K562 (cell line): ENCODE measurements at regions not wholly inside any gene's neighbourhood (a gene's known extent, or its start where the extent isn't known, plus 50 kb on each side); places are given as distances from the start of the nearest gene placed in this dataset.

Source experiments
- ATAC-seq: fragments of 200-7000 bp; cut with Tn5 transposase; 3 replicates; pipeline ENCODE4 v1.9.1; 2020; ENCODE audit warnings: moderate library complexity
- BruUV-seq: library from RNA; stranded (reverse); fragments of 400-500 nt; replicated peaks from 2 replicates; lab custom pipeline; 2021; lab: Mats Ljungman, UMichigan
- CTCF ChIA-PET: fragments of 300-600 bp; formaldehyde crosslinking; extraction: SDS; loops from one replicate; lab custom pipeline; 2021; ENCODE audit warnings: low intra/inter-chr PET ratio; lab: Yijun Ruan, JAX
- POLR2A ChIA-PET: fragments of 300-600, 350-650 bp; sonication (Branson Sonifier 250); formaldehyde crosslinking; extraction: SDS; loops from one replicate; lab custom pipeline; 2021; ENCODE audit warnings: antibody characterized with exemption, inconsistent platforms; lab: Yijun Ruan, JAX
- DNase-seq, 4 experiments: peaks; one replicate each; pipeline versions ENCODE4 v3.0.0 to v3.0.0-alpha.2; 2011 to 2018; ENCODE audit warnings: low spot score in 3 of 4, mixed read lengths in 3 of 4; ENCODE audit errors: extremely low read depth in 1 of 4
- FAIRE-seq: peaks from 2 replicates; lab custom pipeline; 2011; peaks lifted over from hg19 to GRCh38; lab: Jason Lieb, UNC
- H2AFZ ChIP-seq: 2 replicates; pipeline ENCODE4 v1.6.0; 2011; ENCODE audit warnings: low read depth, low read length, control low read depth, inconsistent platforms
- H3K27ac ChIP-seq: fragments of 200-600 bp; 3 replicates; pipeline ENCODE4 v1.8.0; 2011; ENCODE audit warnings: low read depth, mild to moderate bottlenecking, control low read depth, inconsistent platforms, low read length, moderate library complexity, mixed read lengths; ENCODE audit errors: extremely low read depth
- H3K27me3 ChIP-seq, 2 experiments: fragments of 300-600 bp in 1 of 2; 2 replicates in 1 of 2; 3 replicates in 1 of 2; pipeline versions ENCODE4 v1.6.0 to v1.8.0; 2011; ENCODE audit warnings: inconsistent platforms in 2 of 2, low read length in 2 of 2, mild to moderate bottlenecking in 1 of 2, mixed read lengths in 1 of 2, moderate library complexity in 1 of 2; ENCODE audit not compliant: control insufficient read depth in 2 of 2, insufficient read depth in 2 of 2
- H3K36me3 ChIP-seq: fragments of 300-600 bp; 3 replicates; pipeline ENCODE4 v1.8.0; 2011; ENCODE audit warnings: mild to moderate bottlenecking, low read length, inconsistent platforms; ENCODE audit not compliant: control insufficient read depth, insufficient read depth
- H3K4me1 ChIP-seq, 2 experiments: fragments of 200-600 bp in 1 of 2; replicated peaks in 1 of 2; 2 replicates in 1 of 2; 3 replicates in 1 of 2; pipeline versions ENCODE4 v1.5.1 to v1.8.0; 2011; ENCODE audit warnings: inconsistent platforms in 2 of 2, low read length in 2 of 2, mild to moderate bottlenecking in 1 of 2, mixed read lengths in 1 of 2, moderate library complexity in 1 of 2; ENCODE audit not compliant: control insufficient read depth in 2 of 2, insufficient read depth in 2 of 2
- H3K4me2 ChIP-seq: 2 replicates; pipeline ENCODE4 v1.6.1; 2011; ENCODE audit warnings: low read length, control low read depth, inconsistent platforms, mixed read lengths; ENCODE audit not compliant: insufficient read depth
- H3K4me3 ChIP-seq: fragments of 200-600 bp; sonication (generic), shearing (Covaris generic); 2 replicates; pipeline ENCODE4 v1.5.1; 2016; ENCODE audit warnings: control low read depth, inconsistent platforms
- H3K79me2 ChIP-seq: fragments of 200-600 bp; 3 replicates; pipeline ENCODE4 v1.8.0; 2011; ENCODE audit warnings: low read length, inconsistent platforms; ENCODE audit not compliant: control insufficient read depth, insufficient read depth
- H3K9ac ChIP-seq, 2 experiments: 2 replicates each; pipeline versions ENCODE4 v1.6.0 to v1.6.1; 2011; ENCODE audit warnings: low read depth in 2 of 2, low read length in 2 of 2, control low read depth in 1 of 2, inconsistent platforms in 1 of 2, mild to moderate bottlenecking in 1 of 2, mixed read lengths in 1 of 2; ENCODE audit not compliant: insufficient read depth in 1 of 2
- H3K9me1 ChIP-seq: one replicate; pipeline ENCODE4 v1.6.0; 2011; ENCODE audit warnings: inconsistent platforms, mild to moderate bottlenecking, low read length, moderate library complexity; ENCODE audit not compliant: control insufficient read depth, insufficient read depth
- H3K9me3 ChIP-seq: replicated peaks from 2 replicates; pipeline ENCODE4 v1.5.1; 2011; ENCODE audit warnings: low read depth, low read length, inconsistent platforms; ENCODE audit not compliant: control insufficient read depth, insufficient read depth
- H4K20me1 ChIP-seq: replicated peaks from 2 replicates; pipeline ENCODE4 v1.6.1; 2011; ENCODE audit warnings: low read length, inconsistent platforms, mixed read lengths; ENCODE audit not compliant: control insufficient read depth, insufficient read depth
- BRD9 ChIP-seq: fragments of 450-650 bp; IDR thresholded peaks from 2 replicates; pipeline ENCODE4 v1.6.1; 2018; ENCODE audit warnings: low read depth; ENCODE audit not compliant: partially characterized antibody
- HEY1 ChIP-seq: fragments of 250-450 bp; sonication (Bioruptor Pico); IDR thresholded peaks from 2 replicates; pipeline ENCODE4 v1.5.0; 2020; ENCODE audit warnings: mild to moderate bottlenecking, moderate library complexity, borderline replicate concordance
- RCOR1 ChIP-seq, 2 experiments: IDR thresholded peaks; 2 replicates each; pipeline ENCODE4 v1.6.1; 2012; ENCODE audit warnings: low read depth in 2 of 2, low read length in 2 of 2, borderline replicate concordance in 1 of 2, improper control_type of control experiment in 1 of 2
- ZNF695 ChIP-seq: fragments of 450-650 bp; formaldehyde crosslinking; IDR thresholded peaks from 2 replicates; pipeline ENCODE4 v1.4.0; 2020; ENCODE audit warnings: mild to moderate bottlenecking, moderate library complexity
- WGBS: fragments of 100-300 bp; shearing (Covaris generic); methylation state at CpG from one replicate; pipeline ENCODE4 v1.1.6; 2016; ENCODE audit warnings: low coverage, mixed read lengths; ENCODE audit not compliant: insufficient coverage; ENCODE audit errors: missing lambda C conversion rate; 5-methylcytosine and 5-hydroxymethylcytosine counted together
- in situ Hi-C: fragments of 300-500 bp; cut with MboI; formaldehyde crosslinking; loops from 4 replicates; pipeline ENCODE4 v1.15.0; 2018; ENCODE audit warnings: inconsistent platforms, mixed read lengths
- intact Hi-C: fragments of 100-400 bp; cut with micrococcal nuclease; formaldehyde crosslinking; loops from 2 replicates; pipeline ENCODE4 v1.14.2; 2022
- TF ChIP-seq, protein P1 (sequence below): sonication (generic); formaldehyde crosslinking; IDR thresholded peaks from 2 replicates; pipeline ENCODE4 v1.9.0; 2022; ENCODE audit warnings: mild to moderate bottlenecking, missing genetic modification reagents
- TF ChIP-seq, protein P2 (sequence below), 2 experiments: fragments of 450-650 bp; formaldehyde crosslinking in 1 of 2; IDR thresholded peaks; 2 replicates each; pipeline versions ENCODE4 v1.4.0 to v1.6.1; 2014 to 2020; ENCODE audit warnings: mild to moderate bottlenecking in 2 of 2, borderline replicate concordance in 1 of 2, low read depth in 1 of 2
- TF ChIP-seq, protein P3 (sequence below): sonication (generic); formaldehyde crosslinking; IDR thresholded peaks from 2 replicates; pipeline ENCODE4 v1.8.0; 2022; ENCODE audit warnings: missing genetic modification reagents, mild to moderate bottlenecking, borderline replicate concordance
- TF ChIP-seq, protein P4 (sequence below): sonication (generic); formaldehyde crosslinking; IDR thresholded peaks from 2 replicates; pipeline ENCODE4 v1.8.1; 2023; ENCODE audit warnings: mild to moderate bottlenecking, missing genetic modification reagents

DNA sequence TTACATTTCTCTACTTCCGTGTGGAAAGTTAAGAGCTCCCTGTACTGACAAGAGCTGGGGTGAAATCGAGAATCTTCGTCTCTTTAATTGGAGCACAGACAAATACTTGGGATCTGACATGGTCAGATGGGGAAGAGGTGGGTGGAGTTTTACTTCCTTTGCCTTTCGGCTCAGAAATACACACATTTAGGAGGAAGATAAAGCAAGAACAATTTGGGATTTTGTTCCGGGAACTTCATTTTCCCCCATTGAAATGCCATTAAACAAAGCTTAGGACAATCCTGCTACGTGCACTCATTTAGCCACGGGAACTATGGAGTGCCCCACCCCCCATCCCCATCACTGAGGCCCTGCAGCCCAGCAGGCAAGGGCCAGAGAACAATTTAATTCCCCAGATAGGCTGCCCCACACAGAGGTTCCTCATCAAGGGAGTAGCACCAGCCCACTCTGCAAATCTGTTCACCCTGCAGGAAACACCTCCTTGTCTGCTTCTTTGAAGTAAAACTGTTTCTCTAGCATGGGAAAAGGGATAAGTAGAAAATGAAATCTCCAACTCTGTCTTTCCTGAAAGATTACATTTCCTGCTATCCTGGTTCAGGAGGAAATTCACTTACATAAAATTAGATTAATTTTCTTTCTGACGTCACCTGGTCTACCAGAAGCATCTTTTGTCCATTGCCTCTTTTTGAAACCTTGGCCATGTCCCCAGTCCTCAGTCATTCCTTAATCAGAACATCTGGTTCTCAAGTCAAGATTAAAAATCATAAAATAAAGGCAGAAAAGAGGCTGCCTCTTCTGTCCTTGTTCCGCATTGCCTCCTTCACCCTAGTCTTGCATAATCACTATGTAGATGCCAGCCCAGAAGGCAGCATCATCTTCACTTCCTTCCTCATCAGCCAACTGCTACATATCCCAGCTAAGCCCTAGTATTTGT lies 206.4 kb downstream of the ENC1 start:
- ChIA-PET CTCF (no interaction called here), POLR2A (no interaction called here)
- no peaks in the 10 kb centered on the region for H4K20me1 ChIP-seq
- no peaks in the 10 kb centered on the region for H3K9me1 ChIP-seq
- H3K79me2 ChIP-seq, result no peaks in the 10 kb centered on the region
- WGBS, result 8% methylated on average over 9 of the region's 9 CpGs
- H2AFZ ChIP-seq, result no peak overlapping the region
- intact Hi-C loops, result no loop called here
- in situ Hi-C loops, result no loop called here
- FAIRE-seq, result no peak
- no peak overlapping the region for H3K27ac ChIP-seq
- H3K9me3 ChIP-seq, result no peaks in the 10 kb centered on the region
- peaks cover 0 to 5% of the 10 kb centered on the region in 2 experiments; a peak in 2 of 5 replicates for H3K27me3 ChIP-seq
- H3K4me1 ChIP-seq, result no peaks in the 10 kb centered on the region
- BruUV-seq, result no TSS peak
- no peaks in the 10 kb centered on the region for H3K36me3 ChIP-seq
- H3K9ac ChIP-seq, result no peak overlapping the region
- no peak overlapping the region for H3K4me2 ChIP-seq
- ATAC-seq, result no peak
- H3K4me3 ChIP-seq, result no peak overlapping the region
- no peak for DNase-seq
- TF ChIP-seq, protein P1, sequence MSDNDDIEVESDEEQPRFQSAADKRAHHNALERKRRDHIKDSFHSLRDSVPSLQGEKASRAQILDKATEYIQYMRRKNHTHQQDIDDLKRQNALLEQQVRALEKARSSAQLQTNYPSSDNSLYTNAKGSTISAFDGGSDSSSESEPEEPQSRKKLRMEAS, result no peak
- TF ChIP-seq, protein P2, sequence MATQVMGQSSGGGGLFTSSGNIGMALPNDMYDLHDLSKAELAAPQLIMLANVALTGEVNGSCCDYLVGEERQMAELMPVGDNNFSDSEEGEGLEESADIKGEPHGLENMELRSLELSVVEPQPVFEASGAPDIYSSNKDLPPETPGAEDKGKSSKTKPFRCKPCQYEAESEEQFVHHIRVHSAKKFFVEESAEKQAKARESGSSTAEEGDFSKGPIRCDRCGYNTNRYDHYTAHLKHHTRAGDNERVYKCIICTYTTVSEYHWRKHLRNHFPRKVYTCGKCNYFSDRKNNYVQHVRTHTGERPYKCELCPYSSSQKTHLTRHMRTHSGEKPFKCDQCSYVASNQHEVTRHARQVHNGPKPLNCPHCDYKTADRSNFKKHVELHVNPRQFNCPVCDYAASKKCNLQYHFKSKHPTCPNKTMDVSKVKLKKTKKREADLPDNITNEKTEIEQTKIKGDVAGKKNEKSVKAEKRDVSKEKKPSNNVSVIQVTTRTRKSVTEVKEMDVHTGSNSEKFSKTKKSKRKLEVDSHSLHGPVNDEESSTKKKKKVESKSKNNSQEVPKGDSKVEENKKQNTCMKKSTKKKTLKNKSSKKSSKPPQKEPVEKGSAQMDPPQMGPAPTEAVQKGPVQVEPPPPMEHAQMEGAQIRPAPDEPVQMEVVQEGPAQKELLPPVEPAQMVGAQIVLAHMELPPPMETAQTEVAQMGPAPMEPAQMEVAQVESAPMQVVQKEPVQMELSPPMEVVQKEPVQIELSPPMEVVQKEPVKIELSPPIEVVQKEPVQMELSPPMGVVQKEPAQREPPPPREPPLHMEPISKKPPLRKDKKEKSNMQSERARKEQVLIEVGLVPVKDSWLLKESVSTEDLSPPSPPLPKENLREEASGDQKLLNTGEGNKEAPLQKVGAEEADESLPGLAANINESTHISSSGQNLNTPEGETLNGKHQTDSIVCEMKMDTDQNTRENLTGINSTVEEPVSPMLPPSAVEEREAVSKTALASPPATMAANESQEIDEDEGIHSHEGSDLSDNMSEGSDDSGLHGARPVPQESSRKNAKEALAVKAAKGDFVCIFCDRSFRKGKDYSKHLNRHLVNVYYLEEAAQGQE (IDR thresholded peaks at IDR 0.05; ENCODE audit: borderline replicate concordance), result no peak
- TF ChIP-seq, protein P2 (CRISPR knock-in tag; IDR thresholded peaks at IDR 0.05; ENCODE audit: low read depth), result no peak
- no peak for TF ChIP-seq HEY1 (CRISPR knock-in tag)
- TF ChIP-seq BRD9, result no peak
- TF ChIP-seq, protein P3, sequence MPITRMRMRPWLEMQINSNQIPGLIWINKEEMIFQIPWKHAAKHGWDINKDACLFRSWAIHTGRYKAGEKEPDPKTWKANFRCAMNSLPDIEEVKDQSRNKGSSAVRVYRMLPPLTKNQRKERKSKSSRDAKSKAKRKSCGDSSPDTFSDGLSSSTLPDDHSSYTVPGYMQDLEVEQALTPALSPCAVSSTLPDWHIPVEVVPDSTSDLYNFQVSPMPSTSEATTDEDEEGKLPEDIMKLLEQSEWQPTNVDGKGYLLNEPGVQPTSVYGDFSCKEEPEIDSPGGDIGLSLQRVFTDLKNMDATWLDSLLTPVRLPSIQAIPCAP, result no peak
- TF ChIP-seq RCOR1 (IDR thresholded peaks at IDR 0.05; ENCODE audit: borderline replicate concordance in 1 of 2, low read depth in 2 of 2, low read length in 2 of 2), result no peak
- no peak for TF ChIP-seq ZNF695
- TF ChIP-seq, protein P4, sequence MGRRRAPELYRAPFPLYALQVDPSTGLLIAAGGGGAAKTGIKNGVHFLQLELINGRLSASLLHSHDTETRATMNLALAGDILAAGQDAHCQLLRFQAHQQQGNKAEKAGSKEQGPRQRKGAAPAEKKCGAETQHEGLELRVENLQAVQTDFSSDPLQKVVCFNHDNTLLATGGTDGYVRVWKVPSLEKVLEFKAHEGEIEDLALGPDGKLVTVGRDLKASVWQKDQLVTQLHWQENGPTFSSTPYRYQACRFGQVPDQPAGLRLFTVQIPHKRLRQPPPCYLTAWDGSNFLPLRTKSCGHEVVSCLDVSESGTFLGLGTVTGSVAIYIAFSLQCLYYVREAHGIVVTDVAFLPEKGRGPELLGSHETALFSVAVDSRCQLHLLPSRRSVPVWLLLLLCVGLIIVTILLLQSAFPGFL (CRISPR knock-in tag), result no peak
